H1 (cell line): ENCODE measurements at regions not wholly inside any gene's neighbourhood (a gene's known extent, or its start where the extent isn't known, plus 50 kb on each side); places are given as distances from the start of the nearest gene placed in this dataset.

Source experiments
- ATF2 ChIP-seq: IDR thresholded peaks from 2 replicates; pipeline ENCODE4 v1.6.1; 2012; ENCODE audit warnings: low read length, inconsistent platforms
- CHD2 ChIP-seq: IDR thresholded peaks from 2 replicates; pipeline ENCODE4 v1.6.1; 2012; ENCODE audit warnings: low read length, improper control_type of control experiment
- CTCF ChIP-seq, 3 experiments: IDR thresholded peaks; 1 replicate in 2 of 3; 2 replicates in 1 of 3; pipeline versions ENCODE4 v1.5.1 to v1.6.1; 2011; ENCODE audit warnings: low read length in 3 of 3, mild to moderate bottlenecking in 3 of 3, inconsistent platforms in 2 of 3, low read depth in 1 of 3, moderate library complexity in 1 of 3; ENCODE audit not compliant: insufficient read depth in 1 of 3; ENCODE audit errors: control extremely low read depth in 1 of 3
- EZH2 ChIP-seq: fragments of 200-600 bp; sonication (generic); IDR thresholded peaks from 2 replicates; pipeline ENCODE4 v1.7.1; 2012; ENCODE audit warnings: low read depth, mild to moderate bottlenecking, moderate library complexity, low read length, inconsistent platforms; ENCODE audit not compliant: severe bottlenecking
- JUND ChIP-seq: IDR thresholded peaks from 2 replicates; pipeline ENCODE4 v1.6.1; 2011; ENCODE audit warnings: mild to moderate bottlenecking, improper control_type of control experiment, low read length
- KDM1A ChIP-seq: fragments of 200-600, 300-600 bp; sonication (generic); IDR thresholded peaks from 2 replicates; pipeline ENCODE4 v1.7.1; 2016; ENCODE audit warnings: mild to moderate bottlenecking, low read length, borderline replicate concordance
- KDM5A ChIP-seq: fragments of 200-600 bp; IDR thresholded peaks from 2 replicates; pipeline ENCODE4 v1.7.1; 2012; ENCODE audit warnings: mild to moderate bottlenecking, low read length, inconsistent platforms, mixed read lengths
- MAX ChIP-seq: IDR thresholded peaks from 2 replicates; pipeline ENCODE4 v1.6.1; 2012; ENCODE audit warnings: inconsistent platforms
- POLR2AphosphoS5 ChIP-seq: IDR thresholded peaks from 2 replicates; pipeline ENCODE4 v1.6.1; 2011; ENCODE audit warnings: low read depth, low read length
- RAD21 ChIP-seq, 2 experiments: IDR thresholded peaks in 1 of 2; conservative IDR thresholded peaks in 1 of 2; 2 replicates each; pipeline ENCODE4 v1.6.1; 2011; ENCODE audit warnings: low read depth in 2 of 2, low read length in 2 of 2, improper control_type of control experiment in 1 of 2, inconsistent platforms in 1 of 2, mild to moderate bottlenecking in 1 of 2, moderate library complexity in 1 of 2
- SUZ12 ChIP-seq: fragments of 200-600 bp; sonication (generic); IDR thresholded peaks from 2 replicates; pipeline ENCODE4 v1.6.1; 2012; ENCODE audit warnings: mild to moderate bottlenecking, inconsistent platforms, low read length, moderate library complexity, mixed read lengths
- YY1 ChIP-seq: IDR thresholded peaks from 2 replicates; pipeline ENCODE4 v1.6.1; 2011; ENCODE audit warnings: low read depth, mild to moderate bottlenecking, low read length
- ZNF274 ChIP-seq: IDR thresholded peaks from 2 replicates; pipeline ENCODE4 v1.7.0; 2012; ENCODE audit warnings: low read length, borderline replicate concordance; ENCODE audit errors: extremely low read depth

DNA sequence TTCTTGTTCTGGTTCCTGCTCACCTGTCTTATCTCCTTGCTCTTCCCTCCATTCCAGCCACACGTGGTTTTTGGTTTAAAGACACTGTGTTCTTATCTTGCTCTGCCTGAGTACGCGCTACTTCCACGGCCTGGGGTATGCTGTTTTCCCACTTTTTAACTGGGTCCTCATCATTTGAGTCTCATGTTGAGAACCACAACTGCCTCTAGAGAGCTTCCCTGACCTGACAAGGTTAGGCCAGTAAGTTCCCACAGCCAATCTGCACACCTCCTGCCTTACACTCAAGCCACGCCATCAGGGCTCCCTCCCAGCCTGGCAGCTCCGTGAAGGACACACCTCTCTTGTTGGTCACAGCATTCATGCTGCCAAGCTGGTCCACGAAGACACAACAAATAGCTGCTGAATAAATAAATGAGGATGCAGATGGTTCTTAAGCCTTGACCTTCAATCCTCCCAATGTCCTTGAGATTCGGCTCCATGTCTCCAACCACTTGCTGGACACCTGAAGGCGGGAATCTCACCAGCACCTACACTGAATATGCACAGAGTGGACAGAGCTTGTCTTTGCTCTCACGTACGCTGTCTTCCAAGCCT lies 201.7 kb upstream of the KLF14 start:
- no peak for TF ChIP-seq CHD2
- no peak for TF ChIP-seq KDM5A
- no peak for TF ChIP-seq RAD21 (IDR thresholded peaks at IDR 0.05 in 1 of 2, conservative IDR thresholded peaks at IDR 0.05 in 1 of 2; ENCODE audit: low read depth in 2 of 2, low read length in 2 of 2)
- no peak for TF ChIP-seq KDM1A
- TF ChIP-seq ATF2, result no peak
- TF ChIP-seq MAX, result no peak
- TF ChIP-seq JUND, result no peak
- no peak for TF ChIP-seq ZNF274
- no peak for TF ChIP-seq CTCF (IDR thresholded peaks at IDR 0.05; ENCODE audit: control extremely low read depth in 1 of 3, insufficient read depth in 1 of 3, low read depth in 1 of 3, low read length in 3 of 3)
- no peak for TF ChIP-seq EZH2
- no peak for TF ChIP-seq YY1
- TF ChIP-seq SUZ12, result no peak
- TF ChIP-seq POLR2AphosphoS5, result no peak
